CD14-positive monocyte (primary cell): ENCODE measurements at regions not wholly inside any gene's neighbourhood (a gene's known extent, or its start where the extent isn't known, plus 50 kb on each side); places are given as distances from the start of the nearest gene placed in this dataset.

Experiments used
- DNase-seq, 3 donors: peaks; one replicate each; pipeline ENCODE4 v3.0.0-alpha.2; 2011 to 2022
- H2AFZ ChIP-seq: 2 replicates; pipeline ENCODE4 v1.6.0; 2012; ENCODE audit warnings: mild to moderate bottlenecking, low read depth, low read length, inconsistent platforms; ENCODE audit not compliant: insufficient read depth, poor library complexity, severe bottlenecking
- H3K27ac ChIP-seq, 2 donors: 1 replicate in 1 of 2; 2 replicates in 1 of 2; pipeline ENCODE4 v1.5.1; 2012 to 2013; ENCODE audit warnings: low read length in 2 of 2, control low read depth in 1 of 2, inconsistent platforms in 1 of 2, low read depth in 1 of 2, mild to moderate bottlenecking in 1 of 2
- H3K27me3 ChIP-seq, 2 donors: one replicate each; pipeline versions ENCODE4 v1.6.0 to v1.6.1; 2011 to 2013; ENCODE audit warnings: low read length in 2 of 2; ENCODE audit not compliant: control insufficient read depth in 2 of 2, insufficient read depth in 2 of 2
- H3K36me3 ChIP-seq, 2 donors: replicated peaks in 1 of 2; 1 replicate in 1 of 2; 2 replicates in 1 of 2; pipeline versions ENCODE4 v1.5.1 to v1.6.1; 2012 to 2013; ENCODE audit warnings: low read length in 2 of 2, control low read depth in 1 of 2, inconsistent platforms in 1 of 2, mild to moderate bottlenecking in 1 of 2; ENCODE audit not compliant: insufficient read depth in 2 of 2, control insufficient read depth in 1 of 2
- H3K4me1 ChIP-seq, 2 donors: 1 replicate in 1 of 2; 2 replicates in 1 of 2; pipeline versions ENCODE4 v1.5.1 to v1.6.1; 2012 to 2013; ENCODE audit warnings: low read length in 2 of 2, control low read depth in 1 of 2, inconsistent platforms in 1 of 2, mild to moderate bottlenecking in 1 of 2, moderate library complexity in 1 of 2; ENCODE audit not compliant: insufficient read depth in 2 of 2, control insufficient read depth in 1 of 2
- H3K4me2 ChIP-seq: replicated peaks from 2 replicates; pipeline ENCODE3; 2012; ENCODE audit warnings: low read length, moderate library complexity, mild to moderate bottlenecking; ENCODE audit not compliant: poor library complexity, severe bottlenecking; ENCODE audit errors: extremely low read depth
- H3K4me3 ChIP-seq, 3 experiments: fragments of 200-600 bp in 1 of 3; sonication (generic) in 1 of 3; replicated peaks in 1 of 3; 1 replicate in 2 of 3; 2 replicates in 1 of 3; pipeline ENCODE4 v1.5.1; 2011 to 2013; ENCODE audit warnings: low read length in 3 of 3, mild to moderate bottlenecking in 3 of 3, control low read depth in 2 of 3, low read depth in 2 of 3, inconsistent platforms in 1 of 3, moderate library complexity in 1 of 3
- H3K79me2 ChIP-seq: 2 replicates; pipeline ENCODE4 v1.6.0; 2012; ENCODE audit warnings: mild to moderate bottlenecking, control low read depth, inconsistent platforms, low read length, moderate library complexity; ENCODE audit not compliant: insufficient read depth
- H3K9ac ChIP-seq: 2 replicates; pipeline ENCODE4 v1.6.0; 2017; ENCODE audit warnings: low read length, mild to moderate bottlenecking; ENCODE audit not compliant: insufficient read depth, poor library complexity, severe bottlenecking
- H3K9me3 ChIP-seq, 2 donors: replicated peaks in 1 of 2; 1 replicate in 1 of 2; 2 replicates in 1 of 2; pipeline versions ENCODE4 v1.5.1 to v1.6.1; 2012 to 2013; ENCODE audit warnings: low read length in 2 of 2, control low read depth in 1 of 2; ENCODE audit not compliant: control insufficient read depth in 1 of 2, insufficient read depth in 1 of 2
- H4K20me1 ChIP-seq: 2 replicates; pipeline ENCODE4 v1.6.0; 2012; ENCODE audit warnings: mild to moderate bottlenecking, low read length, control low read depth, moderate library complexity; ENCODE audit not compliant: insufficient read depth
- H3K27ac Mint-ChIP-seq, 7 donors: one replicate each; pipeline ENCODE4 v1.8.0; 2020; ENCODE audit warnings: mild to moderate bottlenecking in 7 of 7, mixed read lengths in 7 of 7, moderate library complexity in 6 of 7, inconsistent platforms in 2 of 7
- H3K27me3 Mint-ChIP-seq, 3 donors: one replicate each; pipeline ENCODE4 v1.8.0; 2021 to 2022; ENCODE audit warnings: low read depth in 3 of 3, mild to moderate bottlenecking in 3 of 3, mixed read lengths in 3 of 3, moderate library complexity in 3 of 3, inconsistent platforms in 1 of 3
- H3K36me3 Mint-ChIP-seq, 2 donors: one replicate each; pipeline ENCODE4 v1.8.0; 2020; ENCODE audit warnings: mixed read lengths in 2 of 2, inconsistent platforms in 1 of 2, mild to moderate bottlenecking in 1 of 2
- H3K4me1 Mint-ChIP-seq: one replicate; pipeline ENCODE4 v1.8.0; 2020; ENCODE audit warnings: mild to moderate bottlenecking, mixed read lengths
- H3K4me3 Mint-ChIP-seq, 2 donors: one replicate each; pipeline ENCODE4 v1.8.0; 2020; ENCODE audit warnings: mild to moderate bottlenecking in 2 of 2, mixed read lengths in 2 of 2, moderate library complexity in 1 of 2
- H3K9me3 Mint-ChIP-seq, 7 donors: one replicate each; pipeline ENCODE4 v1.8.0; 2020 to 2022; ENCODE audit warnings: mixed read lengths in 7 of 7, mild to moderate bottlenecking in 6 of 7, moderate library complexity in 6 of 7, inconsistent platforms in 2 of 7
- CTCF ChIP-seq: fragments of 200-600 bp; IDR thresholded peaks from one replicate; pipeline ENCODE4 v1.8.0; 2022; ENCODE audit warnings: antibody characterized with exemption, mild to moderate bottlenecking
- WGBS: methylation state at CpG from one replicate; pipeline ENCODE4 v1.1.5; 2013; ENCODE audit warnings: missing lambda C conversion rate; ENCODE audit not compliant: insufficient coverage; 5-methylcytosine and 5-hydroxymethylcytosine counted together
- intact Hi-C, 2 donors: fragments of 100-400 bp; cut with micrococcal nuclease; formaldehyde crosslinking; loops; one replicate each; pipeline versions ENCODE4 v1.15.0 to v1.15.1; 2023

GRCh38 chr13:37348916-37349643 lies 243.6 kb upstream of the CSNK1A1L start:
- no peak for TF ChIP-seq CTCF
- H3K27ac ChIP-seq: no peak overlapping the region
- Mint-ChIP-seq H3K4me3 (no peak overlapping the region), H3K36me3 (no peaks in the 10 kb centered on the region), H3K27ac (no peak overlapping the region), H3K27me3 (no peaks in the 10 kb centered on the region), H3K9me3 (peaks cover 0 to 5% (median 2%) of the 10 kb centered on the region in 7 donors), H3K4me1 (no peaks in the 10 kb centered on the region)
- H3K4me1 ChIP-seq: no peaks in the 10 kb centered on the region
- intact Hi-C loops: no loop called here
- WGBS: 91% methylated on average over 1 of the region's 3 CpGs
- H3K4me2 ChIP-seq: no peak overlapping the region
- no peak for DNase-seq
- no peaks in the 10 kb centered on the region for H3K9me3 ChIP-seq
- no peaks in the 10 kb centered on the region for H4K20me1 ChIP-seq
- H3K27me3 ChIP-seq: no peaks in the 10 kb centered on the region
- H3K36me3 ChIP-seq: no peaks in the 10 kb centered on the region
- H2AFZ ChIP-seq: no peak overlapping the region
- no peak overlapping the region for H3K4me3 ChIP-seq
- H3K79me2 ChIP-seq: no peaks in the 10 kb centered on the region
- no peak overlapping the region for H3K9ac ChIP-seq

- H3K4me1 ChIP-seq: no peaks in the 10 kb centered on the region
- intact Hi-C loops: no loop called here
- H3K9me3 ChIP-seq: peaks cover 0 to 5% of the 10 kb centered on the region in 2 donors
- Mint-ChIP-seq H3K4me1 (no peaks in the 10 kb centered on the region), H3K27me3 (no peaks in the 10 kb centered on the region), H3K4me3 (no peak overlapping the region), H3K9me3 (peaks cover 0 to 5% (median 2%) of the 10 kb centered on the region in 7 donors), H3K36me3 (no peaks in the 10 kb centered on the region), H3K27ac (no peak overlapping the region)
- TF ChIP-seq CTCF: no peak
- DNase-seq: no peak
- H3K36me3 ChIP-seq: no peaks in the 10 kb centered on the region
- no peak overlapping the region for H3K27ac ChIP-seq
- no peak overlapping the region for H2AFZ ChIP-seq
- H3K9ac ChIP-seq: no peak overlapping the region
- no peaks in the 10 kb centered on the region for H4K20me1 ChIP-seq
- H3K79me2 ChIP-seq: no peaks in the 10 kb centered on the region
- no CpG with 5 or more reads among the region's 1 CpG for WGBS
- H3K27me3 ChIP-seq: no peaks in the 10 kb centered on the region
- no peak overlapping the region for H3K4me3 ChIP-seq
- no peak overlapping the region for H3K4me2 ChIP-seq
These were observed 240.4 kb upstream of the CSNK1A1L start for GRCh38 chr13:37345869-37346268.
